H1 (cell line): ENCODE measurements at regions not wholly inside any gene's neighbourhood (a gene's known extent, or its start where the extent isn't known, plus 50 kb on each side); places are given as distances from the start of the nearest gene placed in this dataset.

Source experiments
- CTCF ChIA-PET: fragments of 300-600 bp; sonication (Branson Sonifier 250); formaldehyde crosslinking; loops from one replicate; lab custom pipeline; 2021; ENCODE audit not compliant: partially characterized antibody; lab: Charles Lee
- POLR2A ChIA-PET: fragments of 300-600 bp; sonication (Branson Sonifier 250); formaldehyde crosslinking; loops from one replicate; lab custom pipeline; 2021; ENCODE audit warnings: inconsistent platforms; ENCODE audit not compliant: partially characterized antibody; lab: Charles Lee
- DNase-seq, 2 experiments: peaks; one replicate each; pipeline versions ENCODE4 v3.0.0 to v3.0.0-alpha.2; 2010 to 2022; ENCODE audit warnings: low spot score in 2 of 2, low read depth in 1 of 2, mixed read lengths in 1 of 2
- FAIRE-seq: peaks from 2 replicates; lab custom pipeline; 2011; peaks lifted over from hg19 to GRCh38; lab: Jason Lieb, UNC
- H2AFZ ChIP-seq: 2 replicates; pipeline ENCODE4 v1.8.1; 2012; ENCODE audit warnings: low read length, inconsistent platforms
- H2AK5ac ChIP-seq: 2 replicates; pipeline ENCODE4 v1.6.1; 2013; ENCODE audit warnings: low read depth, low read length
- H2BK120ac ChIP-seq: replicated peaks from 2 replicates; pipeline ENCODE3; 2013; ENCODE audit warnings: low read depth, low read length, inconsistent platforms
- H2BK12ac ChIP-seq: 2 replicates; pipeline ENCODE4 v1.6.1; 2013; ENCODE audit warnings: low read depth, low read length
- H2BK15ac ChIP-seq: 2 replicates; pipeline ENCODE4 v1.6.1; 2013; ENCODE audit warnings: low read length
- H2BK20ac ChIP-seq: 2 replicates; pipeline ENCODE4 v1.6.1; 2013; ENCODE audit warnings: low read length
- H2BK5ac ChIP-seq: 2 replicates; pipeline ENCODE4 v1.6.1; 2013; ENCODE audit warnings: low read depth, low read length
- H3K14ac ChIP-seq: 2 replicates; pipeline ENCODE4 v1.6.1; 2013; ENCODE audit warnings: inconsistent platforms; ENCODE audit not compliant: insufficient read length
- H3K18ac ChIP-seq: 2 replicates; pipeline ENCODE4 v1.6.1; 2013; ENCODE audit warnings: low read length; ENCODE audit errors: extremely low read depth
- H3K23ac ChIP-seq: 2 replicates; pipeline ENCODE4 v1.6.1; 2013; ENCODE audit warnings: inconsistent platforms; ENCODE audit not compliant: insufficient read length
- H3K23me2 ChIP-seq: 2 replicates; pipeline ENCODE4 v1.6.1; 2013; ENCODE audit warnings: low read depth, low read length
- H3K27ac ChIP-seq: 2 replicates; pipeline ENCODE4 v1.6.1; 2011; ENCODE audit warnings: low read depth, low read length, inconsistent platforms
- H3K27me3 ChIP-seq, 4 experiments: replicated peaks in 1 of 4; 1 replicate in 1 of 4; 2 replicates in 3 of 4; pipeline versions ENCODE4 v1.6.1 to v1.8.1; 2011 to 2013; ENCODE audit warnings: low read length in 3 of 4, mild to moderate bottlenecking in 3 of 4, inconsistent platforms in 2 of 4, mixed read lengths in 2 of 4, moderate library complexity in 1 of 4; ENCODE audit not compliant: control insufficient read depth in 3 of 4, insufficient read depth in 3 of 4; ENCODE audit errors: extremely low read depth in 1 of 4
- H3K36me3 ChIP-seq, 4 experiments: 2 replicates each; pipeline versions ENCODE4 v1.6.1 to v1.8.1; 2011 to 2013; ENCODE audit warnings: mild to moderate bottlenecking in 4 of 4, low read length in 3 of 4, moderate library complexity in 2 of 4, control low read depth in 1 of 4, inconsistent platforms in 1 of 4; ENCODE audit not compliant: insufficient read depth in 4 of 4, control insufficient read depth in 2 of 4
- H3K4ac ChIP-seq: replicated peaks from 2 replicates; pipeline ENCODE3; 2013; ENCODE audit warnings: low read length, low read depth, mixed read lengths, inconsistent platforms; ENCODE audit not compliant: insufficient read length
- H3K4me1 ChIP-seq, 4 experiments: replicated peaks in 1 of 4; 1 replicate in 1 of 4; 2 replicates in 3 of 4; pipeline versions ENCODE4 v1.6.1 to v1.8.1; 2011 to 2013; ENCODE audit warnings: low read length in 3 of 4, inconsistent platforms in 2 of 4, mixed read lengths in 1 of 4; ENCODE audit not compliant: insufficient read depth in 4 of 4, control insufficient read depth in 3 of 4
- H3K4me2 ChIP-seq, 2 experiments: 2 replicates each; pipeline versions ENCODE4 v1.6.1 to v1.8.1; 2011 to 2013; ENCODE audit warnings: low read depth in 2 of 2, low read length in 2 of 2, control low read depth in 1 of 2, inconsistent platforms in 1 of 2, mild to moderate bottlenecking in 1 of 2; ENCODE audit not compliant: insufficient read depth in 1 of 2
- H3K4me3 ChIP-seq, 4 experiments: fragments of 200-600, 300-600 bp in 1 of 4; sonication (generic), shearing (Covaris generic), sonication (Bioruptor Twin) in 1 of 4; 2 replicates each; pipeline versions ENCODE4 v1.5.1 to v1.8.1; 2011 to 2016; ENCODE audit warnings: low read length in 4 of 4, low read depth in 3 of 4, control low read depth in 2 of 4, inconsistent platforms in 2 of 4, mild to moderate bottlenecking in 2 of 4, mixed read lengths in 1 of 4, moderate library complexity in 1 of 4; ENCODE audit not compliant: insufficient read depth in 2 of 4; ENCODE audit errors: extremely low read depth in 1 of 4
- H3K56ac ChIP-seq: replicated peaks from 2 replicates; pipeline ENCODE3; 2013; ENCODE audit warnings: low read depth, mild to moderate bottlenecking, mixed read lengths, low read length, inconsistent platforms; ENCODE audit not compliant: insufficient read length
- H3K79me1 ChIP-seq: 2 replicates; pipeline ENCODE4 v1.6.1; 2013; ENCODE audit warnings: low read depth, low read length, control low read depth
- H3K79me2 ChIP-seq, 2 experiments: 2 replicates each; pipeline versions ENCODE4 v1.6.1 to v1.8.1; 2012 to 2013; ENCODE audit warnings: low read length in 2 of 2, mild to moderate bottlenecking in 2 of 2, inconsistent platforms in 1 of 2; ENCODE audit not compliant: insufficient read depth in 2 of 2, control insufficient read depth in 1 of 2
- H3K9ac ChIP-seq, 4 experiments: replicated peaks in 1 of 4; 1 replicate in 1 of 4; 2 replicates in 3 of 4; pipeline versions ENCODE4 v1.6.1 to v1.8.1; 2011 to 2013; ENCODE audit warnings: low read depth in 3 of 4, low read length in 3 of 4, control low read depth in 2 of 4, mild to moderate bottlenecking in 2 of 4, moderate library complexity in 2 of 4, inconsistent platforms in 1 of 4; ENCODE audit errors: extremely low read depth in 1 of 4
- H3K9me3 ChIP-seq, 2 experiments: 2 replicates each; pipeline versions ENCODE4 v1.6.1 to v1.8.1; 2012 to 2013; ENCODE audit warnings: mild to moderate bottlenecking in 2 of 2, moderate library complexity in 2 of 2, control low read depth in 1 of 2, inconsistent platforms in 1 of 2, low read depth in 1 of 2, low read length in 1 of 2, mixed read lengths in 1 of 2; ENCODE audit not compliant: insufficient read depth in 2 of 2
- H4K20me1 ChIP-seq, 2 experiments: replicated peaks in 1 of 2; 2 replicates each; pipeline versions ENCODE3 to v1.8.1; 2011 to 2013; ENCODE audit warnings: inconsistent platforms in 2 of 2, low read length in 2 of 2, mild to moderate bottlenecking in 1 of 2; ENCODE audit not compliant: insufficient read depth in 2 of 2, control insufficient read depth in 1 of 2
- H4K5ac ChIP-seq: 2 replicates; pipeline ENCODE4 v1.6.1; 2013; ENCODE audit warnings: low read length, low read depth, mixed read lengths, inconsistent platforms; ENCODE audit not compliant: insufficient read length
- H4K8ac ChIP-seq: 2 replicates; pipeline ENCODE4 v1.8.0; 2013; ENCODE audit warnings: mild to moderate bottlenecking, moderate library complexity, low read length, inconsistent platforms; ENCODE audit not compliant: insufficient read depth; ENCODE audit errors: extremely low read depth
- H4K91ac ChIP-seq: replicated peaks from 2 replicates; pipeline ENCODE3; 2013; ENCODE audit warnings: low read length, mixed read lengths, inconsistent platforms; ENCODE audit not compliant: insufficient read length
- ASH2L ChIP-seq: fragments of 200-600, 300-600 bp; sonication (generic); IDR thresholded peaks from one replicate; pipeline ENCODE4 v1.7.1; 2017; ENCODE audit warnings: low read length
- BRCA1 ChIP-seq: IDR thresholded peaks from 2 replicates; pipeline ENCODE4 v1.6.1; 2012; ENCODE audit warnings: low read depth, low read length, improper control_type of control experiment
- CBX5 ChIP-seq: fragments of 300-800, 300-1000 bp; sonication (generic); IDR thresholded peaks from 2 replicates; pipeline ENCODE4 v1.7.1; 2016; ENCODE audit warnings: antibody characterized with exemption, low read length, low read depth
- CBX8 ChIP-seq: fragments of 300-800, 300-1000 bp; sonication (generic); IDR thresholded peaks from 2 replicates; pipeline ENCODE4 v1.7.1; 2016; ENCODE audit warnings: low read depth, low read length, borderline replicate concordance
- CREB1 ChIP-seq: IDR thresholded peaks from 2 replicates; pipeline ENCODE4 v1.6.1; 2012; ENCODE audit warnings: inconsistent platforms
- EGR1 ChIP-seq: IDR thresholded peaks from 2 replicates; pipeline ENCODE4 v1.6.1; 2011; ENCODE audit warnings: low read depth, low read length, borderline replicate concordance
- FOSL1 ChIP-seq: IDR thresholded peaks from 2 replicates; pipeline ENCODE4 v1.6.1; 2011; ENCODE audit warnings: mild to moderate bottlenecking, low read depth, low read length, moderate library complexity; ENCODE audit not compliant: insufficient read depth
- GTF2F1 ChIP-seq: IDR thresholded peaks from 2 replicates; pipeline ENCODE4 v1.6.1; 2012; ENCODE audit warnings: low read depth, low read length, improper control_type of control experiment, borderline replicate concordance
- JUN ChIP-seq: IDR thresholded peaks from 2 replicates; pipeline ENCODE4 v1.6.1; 2011; ENCODE audit warnings: low read depth, mild to moderate bottlenecking, improper control_type of control experiment, low read length
- POU5F1 ChIP-seq: IDR thresholded peaks from 2 replicates; pipeline ENCODE4 v1.6.1; 2011; ENCODE audit warnings: low read depth, mild to moderate bottlenecking, low read length, moderate library complexity
- RAD21 ChIP-seq, 2 experiments: IDR thresholded peaks in 1 of 2; conservative IDR thresholded peaks in 1 of 2; 2 replicates each; pipeline ENCODE4 v1.6.1; 2011; ENCODE audit warnings: low read depth in 2 of 2, low read length in 2 of 2, improper control_type of control experiment in 1 of 2, inconsistent platforms in 1 of 2, mild to moderate bottlenecking in 1 of 2, moderate library complexity in 1 of 2
- RNF2 ChIP-seq: fragments of 200-900, 300-1000 bp; sonication (generic); IDR thresholded peaks from 2 replicates; pipeline ENCODE4 v1.7.1; 2016; ENCODE audit warnings: borderline replicate concordance, low read depth, mild to moderate bottlenecking, antibody characterized with exemption, low read length; ENCODE audit not compliant: poor library complexity, severe bottlenecking; ENCODE audit errors: missing control alignments
- SP2 ChIP-seq: IDR thresholded peaks from 2 replicates; pipeline ENCODE4 v1.6.1; 2012; ENCODE audit warnings: mild to moderate bottlenecking, low read length, inconsistent platforms
- SRF ChIP-seq: IDR thresholded peaks from 2 replicates; pipeline ENCODE4 v1.6.1; 2011; ENCODE audit warnings: mild to moderate bottlenecking, low read depth, low read length, moderate library complexity
- TAF7 ChIP-seq: optimal IDR thresholded peaks from 2 replicates; pipeline ENCODE3; 2011; ENCODE audit warnings: low read depth, mild to moderate bottlenecking, inconsistent platforms, low read length, moderate library complexity, borderline replicate concordance
- TBP ChIP-seq: IDR thresholded peaks from 2 replicates; pipeline ENCODE4 v1.6.1; 2011; ENCODE audit warnings: low read depth, low read length, improper control_type of control experiment
- WGBS, 2 experiments: shearing (Covaris generic) in 1 of 2; methylation state at CpG; one replicate each; pipeline versions ENCODE4 v1.1.6 to v1.1.7; 2013 to 2015; ENCODE audit warnings: low lambda C conversion rate in 2 of 2, mixed read lengths in 2 of 2, inconsistent platforms in 1 of 2, low coverage in 1 of 2, missing lambda C conversion rate in 1 of 2; ENCODE audit not compliant: insufficient replicate concordance in 2 of 2, insufficient coverage in 1 of 2, insufficient read length in 1 of 2; ENCODE audit errors: extremely low coverage in 1 of 2, missing lambda C conversion rate in 1 of 2; 5-methylcytosine and 5-hydroxymethylcytosine counted together

- Histone ChIP-seq H2BK120ac (no peak overlapping the region), H3K27ac (no peak overlapping the region), H3K23ac (no peak overlapping the region), H3K79me1 (no peaks in the 10 kb centered on the region), H4K5ac (no peak overlapping the region), H2AK5ac (no peak overlapping the region), H3K4me2 (no peak overlapping the region), H2BK12ac (no peak overlapping the region), H2BK20ac (no peak overlapping the region), H3K56ac (no peak overlapping the region), H3K18ac (no peak overlapping the region), H3K4ac (no peak overlapping the region), H2AFZ (no peak overlapping the region), H4K91ac (no peak overlapping the region), H3K36me3 (no peaks in the 10 kb centered on the region), H2BK5ac (no peak overlapping the region), H4K20me1 (no peaks in the 10 kb centered on the region), H3K27me3 (no peaks in the 10 kb centered on the region), H3K4me3 (no peak overlapping the region), H3K9ac (no peak overlapping the region), H2BK15ac (no peak overlapping the region), H3K9me3 (0 out of 4 replicates have a peak, but pooled peaks cover 0 to 3% of the 10 kb centered on the region in 2 experiments), H3K79me2 (no peaks in the 10 kb centered on the region), H3K14ac (no peak overlapping the region), H4K8ac (no peak overlapping the region), H3K23me2 (no peaks in the 10 kb centered on the region), H3K4me1 (no peaks in the 10 kb centered on the region)
- FAIRE-seq (no peak), DNase-seq (no peak)
- ChIA-PET POLR2A (no interaction called here), CTCF (no interaction called here)
- WGBS, 2 experiments, result 68% methylated on average over 1 of the region's 1 CpG; no CpG with 5 or more reads in 1 of the 2 experiments
- TF ChIP-seq EGR1, result no peak
- TF ChIP-seq SP2, result no peak
- no peak for TF ChIP-seq RNF2
- no peak for TF ChIP-seq CREB1
- TF ChIP-seq CBX5, result no peak
- TF ChIP-seq POU5F1, result no peak
- TF ChIP-seq TAF7, result no peak
- no peak for TF ChIP-seq ASH2L
- TF ChIP-seq SRF, result no peak
- no peak for TF ChIP-seq TBP
- TF ChIP-seq RAD21 (IDR thresholded peaks at IDR 0.05 in 1 of 2, conservative IDR thresholded peaks at IDR 0.05 in 1 of 2; ENCODE audit: low read depth in 2 of 2, low read length in 2 of 2), result no peak
- no peak for TF ChIP-seq BRCA1
- TF ChIP-seq GTF2F1, result no peak
- no peak for TF ChIP-seq FOSL1
- no peak for TF ChIP-seq CBX8
- no peak for TF ChIP-seq JUN
Measured at GRCh38 chr20:22848364-22848763, 186.7 kb upstream of the SSTR4 start.
